ENCODE measurements at regions not wholly inside any gene's neighbourhood (a gene's known extent, or its start where the extent isn't known, plus 50 kb on each side); places are given as distances from the start of the nearest gene placed in this dataset.

DNA sequence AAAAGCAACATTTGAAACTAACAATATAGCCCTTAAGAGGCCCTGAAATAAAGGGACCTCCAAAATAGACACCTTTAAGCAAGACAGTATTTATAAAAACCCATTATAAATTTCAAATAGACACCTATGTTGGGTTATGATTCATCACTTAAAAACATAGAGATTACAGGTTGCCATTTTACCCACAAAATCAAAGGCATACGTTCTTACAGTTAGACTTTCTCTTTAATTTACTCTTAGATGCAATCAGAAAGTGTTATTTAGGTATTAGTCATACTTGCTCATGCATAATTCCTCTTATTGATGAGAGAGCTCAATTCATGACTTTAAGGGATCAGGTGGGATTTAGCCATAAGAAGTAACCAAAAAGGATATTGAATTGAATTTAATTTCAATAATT is 51.5 kb upstream of the TMEM200A start:
- no peak overlapping the region for H3K27ac ChIP-seq (ENCODE audit: low read depth, low read length)
- H3K27me3 ChIP-seq (ENCODE audit: control insufficient read depth, insufficient read depth, low read length), result no peaks in the 10 kb centered on the region
- WGBS (ENCODE audit: insufficient coverage), result no CpG with 5 or more reads among the region's 1 CpG
- no peaks in the 10 kb centered on the region for H3K4me1 ChIP-seq (ENCODE audit: control insufficient read depth, insufficient read depth, low read length)
- no peaks in the 10 kb centered on the region for H3K36me3 ChIP-seq (ENCODE audit: control insufficient read depth, insufficient read depth, low read length)
- no peak for DNase-seq (ENCODE audit: low read depth in 4 of 6, low spot score in 6 of 6)
- no peak overlapping the region for H3K4me3 ChIP-seq (ENCODE audit: low read depth, low read length)
- no peaks in the 10 kb centered on the region for H3K9me3 ChIP-seq (ENCODE audit: control insufficient read depth, insufficient read depth, low read length)

DNA sequence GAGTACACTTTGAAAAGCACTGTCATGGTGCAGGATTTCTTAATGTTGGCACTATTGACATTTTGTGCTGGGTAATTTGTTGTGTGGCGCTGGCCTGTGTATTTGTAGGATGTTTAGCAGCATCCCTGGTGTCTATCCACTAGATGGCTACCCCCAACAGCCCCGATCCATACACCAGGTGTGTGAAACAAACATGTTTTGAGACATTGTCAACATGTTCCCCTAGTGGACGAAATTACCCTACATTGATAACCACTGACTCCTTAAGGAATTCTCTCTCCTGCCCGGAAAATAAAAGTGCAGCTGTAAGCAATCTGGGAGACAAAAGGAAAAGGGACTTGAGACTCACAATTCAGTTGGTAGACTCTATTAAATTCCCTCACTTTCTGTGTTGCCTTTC is 52.6 kb upstream of the TMEM200A start:
- DNase-seq (ENCODE audit: low read depth in 4 of 6, low spot score in 6 of 6), result no peak
- no peaks in the 10 kb centered on the region for H3K9me3 ChIP-seq (ENCODE audit: control insufficient read depth, insufficient read depth, low read length)

DNA sequence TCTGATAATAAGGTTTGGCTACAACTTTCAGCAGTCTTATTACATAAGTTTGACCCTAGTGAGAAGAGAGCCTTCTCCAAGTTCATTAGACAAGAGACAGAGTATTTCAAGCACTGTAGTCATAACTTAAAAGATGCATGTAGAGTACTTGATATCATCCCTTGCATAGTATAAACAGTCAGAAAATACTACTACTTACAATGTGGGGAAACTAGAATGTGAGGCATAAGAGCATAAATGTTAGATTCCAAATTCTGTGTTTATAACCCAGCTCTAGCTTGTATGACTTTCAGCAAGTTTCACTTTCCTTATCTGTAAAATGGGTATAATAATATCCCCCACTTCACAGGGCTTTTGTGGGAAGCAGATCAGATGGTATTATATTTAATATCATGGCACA is 56.8 kb upstream of the TMEM200A start:
- Histone ChIP-seq H3K4me3 (ENCODE audit: low read depth, low read length) (no peak overlapping the region), H3K27ac (ENCODE audit: low read depth, low read length) (no peak overlapping the region), H3K9me3 (ENCODE audit: control insufficient read depth, insufficient read depth, low read length) (no peaks in the 10 kb centered on the region), H3K27me3 (ENCODE audit: control insufficient read depth, insufficient read depth, low read length) (no peaks in the 10 kb centered on the region), H3K36me3 (ENCODE audit: control insufficient read depth, insufficient read depth, low read length) (no peaks in the 10 kb centered on the region), H3K4me1 (ENCODE audit: control insufficient read depth, insufficient read depth, low read length) (no peaks in the 10 kb centered on the region)
- no peak for DNase-seq (ENCODE audit: low read depth in 4 of 6, low spot score in 6 of 6)

More for the DNA sequence above, 52.6 kb upstream of the TMEM200A start:
- Histone ChIP-seq H3K4me3 (ENCODE audit: low read depth, low read length) (no peak overlapping the region), H3K27me3 (ENCODE audit: control insufficient read depth, insufficient read depth, low read length) (no peaks in the 10 kb centered on the region), H3K27ac (ENCODE audit: low read depth, low read length) (no peak overlapping the region), H3K36me3 (ENCODE audit: control insufficient read depth, insufficient read depth, low read length) (no peaks in the 10 kb centered on the region), H3K4me1 (ENCODE audit: control insufficient read depth, insufficient read depth, low read length) (no peaks in the 10 kb centered on the region)
- WGBS (ENCODE audit: insufficient coverage), result no CpG with 5 or more reads among the region's 4 CpGs

DNA sequence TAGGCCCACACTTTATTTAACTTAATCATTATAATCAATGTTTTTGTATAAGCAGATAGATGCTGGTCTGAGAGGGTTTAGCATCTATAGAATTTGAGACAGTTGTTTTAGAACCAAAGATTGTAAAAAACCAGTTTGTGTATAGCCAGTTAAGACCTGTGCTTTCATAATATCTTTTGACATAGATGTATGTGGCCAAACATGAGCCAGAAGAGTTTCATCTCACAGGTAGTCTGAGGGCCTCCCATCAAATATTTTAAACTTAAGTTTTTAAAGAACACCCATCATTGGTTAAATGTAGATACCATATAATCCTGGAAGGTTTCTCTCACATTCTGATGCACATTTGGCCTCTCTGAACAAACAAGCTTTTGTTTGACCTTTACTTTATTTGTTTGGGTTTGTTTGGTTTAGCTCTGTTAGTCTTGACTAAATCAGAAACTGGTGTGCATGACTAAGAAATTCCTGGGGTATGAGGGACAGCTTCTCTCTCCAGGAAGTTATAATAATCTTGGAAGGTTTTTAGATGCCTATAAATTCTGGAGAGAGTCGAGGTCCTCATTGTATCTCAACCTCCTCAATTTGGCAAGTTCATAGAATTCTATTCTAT is 58.0 kb upstream of the TMEM200A start:
- Histone ChIP-seq H3K4me3 (ENCODE audit: low read depth, low read length) (no peak overlapping the region), H3K27ac (ENCODE audit: low read depth, low read length) (no peak overlapping the region), H3K36me3 (ENCODE audit: control insufficient read depth, insufficient read depth, low read length) (no peaks in the 10 kb centered on the region), H3K9me3 (ENCODE audit: control insufficient read depth, insufficient read depth, low read length) (no peaks in the 10 kb centered on the region), H3K4me1 (ENCODE audit: control insufficient read depth, insufficient read depth, low read length) (no peaks in the 10 kb centered on the region), H3K27me3 (ENCODE audit: control insufficient read depth, insufficient read depth, low read length) (no peaks in the 10 kb centered on the region)
- no CpG with 5 or more reads among the region's 1 CpG for WGBS (ENCODE audit: insufficient coverage)
- no peak for DNase-seq (ENCODE audit: low read depth in 4 of 6, low spot score in 6 of 6)

DNA sequence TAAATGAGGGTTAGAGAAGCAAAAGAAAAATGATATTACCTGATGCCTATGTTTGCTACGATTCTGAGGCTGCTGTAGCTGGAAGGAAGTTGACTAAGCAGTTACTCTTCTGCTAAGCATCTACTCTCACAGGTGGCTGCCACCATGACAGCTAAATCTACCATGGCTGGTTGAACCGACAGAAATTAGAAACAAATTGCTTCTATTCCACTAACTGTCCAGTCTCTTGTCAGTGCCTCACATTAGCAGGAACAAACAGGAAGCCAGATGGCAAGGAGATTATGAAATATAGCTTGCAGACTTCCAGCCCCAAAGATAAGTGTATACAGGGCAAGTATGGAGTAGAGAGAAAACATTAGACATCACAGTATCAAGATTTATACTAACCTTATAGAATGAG is 59.4 kb upstream of the TMEM200A start:
- Histone ChIP-seq H3K4me1 (ENCODE audit: control insufficient read depth, insufficient read depth, low read length) (no peaks in the 10 kb centered on the region), H3K36me3 (ENCODE audit: control insufficient read depth, insufficient read depth, low read length) (no peaks in the 10 kb centered on the region), H3K27ac (ENCODE audit: low read depth, low read length) (no peak overlapping the region), H3K4me3 (ENCODE audit: low read depth, low read length) (no peak overlapping the region), H3K9me3 (ENCODE audit: control insufficient read depth, insufficient read depth, low read length) (no peaks in the 10 kb centered on the region), H3K27me3 (ENCODE audit: control insufficient read depth, insufficient read depth, low read length) (no peaks in the 10 kb centered on the region)
- 80% methylated on average over 1 of the region's 2 CpGs for WGBS (ENCODE audit: insufficient coverage)
- no peak for DNase-seq (ENCODE audit: low read depth in 4 of 6, low spot score in 6 of 6)

DNA sequence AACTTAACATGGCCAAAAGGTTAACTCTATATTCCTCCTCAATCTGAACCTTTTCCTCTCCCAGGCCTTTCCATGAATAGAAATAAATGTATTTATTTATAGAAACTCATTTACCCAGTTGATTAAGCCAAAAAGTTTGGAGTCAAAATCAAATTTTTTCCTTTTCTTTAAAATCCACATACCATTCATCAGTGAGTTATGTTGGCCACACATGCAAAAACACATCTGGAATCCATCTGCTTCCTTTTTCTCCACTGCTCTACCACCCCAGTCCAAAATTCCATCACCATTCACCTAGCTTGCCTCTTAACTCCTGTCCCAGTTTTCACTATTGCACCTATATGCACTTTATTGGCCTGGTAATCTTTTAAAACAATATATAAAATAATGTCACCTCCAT is 62.4 kb upstream of the TMEM200A start:
- H3K4me3 ChIP-seq (ENCODE audit: low read depth, low read length), result no peak overlapping the region
- H3K4me1 ChIP-seq (ENCODE audit: control insufficient read depth, insufficient read depth, low read length), result no peaks in the 10 kb centered on the region
- no peak for DNase-seq (ENCODE audit: low read depth in 4 of 6, low spot score in 6 of 6)
- no peaks in the 10 kb centered on the region for H3K27me3 ChIP-seq (ENCODE audit: control insufficient read depth, insufficient read depth, low read length)
- H3K27ac ChIP-seq (ENCODE audit: low read depth, low read length), result no peak overlapping the region
- H3K36me3 ChIP-seq (ENCODE audit: control insufficient read depth, insufficient read depth, low read length), result no peaks in the 10 kb centered on the region
- no peaks in the 10 kb centered on the region for H3K9me3 ChIP-seq (ENCODE audit: control insufficient read depth, insufficient read depth, low read length)

DNA sequence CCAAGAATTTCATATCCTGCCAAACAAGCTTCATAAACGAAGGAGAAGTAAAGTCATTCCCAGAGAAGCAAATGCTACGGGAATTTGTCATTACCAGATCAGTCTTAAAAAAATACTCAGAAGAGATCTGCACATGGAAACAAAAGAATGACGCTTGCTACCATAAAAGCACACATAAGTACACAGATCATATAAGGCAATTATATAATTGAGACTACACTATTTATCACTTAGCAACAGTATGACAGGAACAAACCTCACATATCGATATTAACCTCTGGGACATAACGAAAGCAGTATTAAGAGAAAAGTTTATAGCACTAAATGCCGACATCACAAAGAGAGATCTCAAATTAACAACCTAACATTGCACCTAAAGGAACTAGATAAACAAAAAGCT is 67.6 kb upstream of the TMEM200A start:
- no peaks in the 10 kb centered on the region for H3K36me3 ChIP-seq (ENCODE audit: control insufficient read depth, insufficient read depth, low read length)
- no peaks in the 10 kb centered on the region for H3K4me1 ChIP-seq (ENCODE audit: control insufficient read depth, insufficient read depth, low read length)
- DNase-seq (ENCODE audit: low read depth in 4 of 6, low spot score in 6 of 6), result no peak
- no peak overlapping the region for H3K4me3 ChIP-seq (ENCODE audit: low read depth, low read length)
- H3K27ac ChIP-seq (ENCODE audit: low read depth, low read length), result no peak overlapping the region
- WGBS (ENCODE audit: insufficient coverage), result no CpG with 5 or more reads among the region's 6 CpGs
- H3K9me3 ChIP-seq (ENCODE audit: control insufficient read depth, insufficient read depth, low read length), result peaks cover 2% of the 10 kb centered on the region
- no peaks in the 10 kb centered on the region for H3K27me3 ChIP-seq (ENCODE audit: control insufficient read depth, insufficient read depth, low read length)

DNA sequence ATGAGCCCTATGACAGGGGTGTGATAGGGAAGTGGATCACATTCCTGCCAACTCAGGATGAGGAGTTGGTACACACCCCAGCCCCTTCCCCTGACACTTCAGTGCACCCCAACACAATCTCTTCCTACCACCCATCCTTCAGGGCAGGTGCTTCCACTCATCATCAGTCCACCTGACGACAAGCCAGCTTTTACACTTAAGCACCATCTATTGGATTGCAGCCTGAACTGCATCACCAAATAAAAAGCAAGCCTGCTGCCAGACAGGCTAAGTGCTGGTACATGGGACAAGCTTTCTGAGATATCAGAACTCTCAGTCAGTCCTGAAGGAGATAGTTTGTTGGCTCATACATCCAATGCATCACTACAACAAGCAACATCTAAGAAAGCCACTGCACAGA is 69.0 kb upstream of the TMEM200A start:
- Histone ChIP-seq H3K4me1 (ENCODE audit: control insufficient read depth, insufficient read depth, low read length) (no peaks in the 10 kb centered on the region), H3K4me3 (ENCODE audit: low read depth, low read length) (no peak overlapping the region), H3K36me3 (ENCODE audit: control insufficient read depth, insufficient read depth, low read length) (no peaks in the 10 kb centered on the region), H3K9me3 (ENCODE audit: control insufficient read depth, insufficient read depth, low read length) (peaks cover 2% of the 10 kb centered on the region), H3K27me3 (ENCODE audit: control insufficient read depth, insufficient read depth, low read length) (no peaks in the 10 kb centered on the region), H3K27ac (ENCODE audit: low read depth, low read length) (no peak overlapping the region)
- DNase-seq (ENCODE audit: low read depth in 4 of 6, low spot score in 6 of 6), result no peak
- 100% methylated on average over 1 of the region's 1 CpG for WGBS (ENCODE audit: insufficient coverage)

DNA sequence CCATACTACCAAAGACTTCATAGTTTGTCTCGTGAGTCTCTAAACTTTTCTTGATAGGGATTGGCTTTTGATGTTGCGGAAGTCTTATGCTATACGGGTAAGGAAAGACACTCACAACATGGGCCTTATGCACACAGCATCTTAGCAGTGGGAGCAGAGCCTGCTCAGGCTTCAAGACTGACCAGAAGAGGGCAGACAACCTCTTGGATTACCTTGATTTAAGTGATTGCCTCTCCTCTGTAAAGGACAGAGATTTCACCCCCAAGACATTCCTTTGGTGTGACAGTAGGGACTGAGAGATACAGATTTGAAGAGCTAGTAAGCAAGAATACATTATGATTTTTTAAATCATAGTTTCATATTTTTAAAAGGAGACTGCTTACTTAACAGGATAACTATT is 71.0 kb upstream of the SAMD3 start:
- WGBS (ENCODE audit: insufficient coverage), result 100% methylated on average over 1 of the region's 3 CpGs
- DNase-seq (ENCODE audit: low read depth in 4 of 6, low spot score in 6 of 6), result peak in 2 of 6 donors; percentile 27 to 57
- H3K4me1 ChIP-seq (ENCODE audit: control insufficient read depth, insufficient read depth, low read length), result no peaks in the 10 kb centered on the region
- no peak overlapping the region for H3K4me3 ChIP-seq (ENCODE audit: low read depth, low read length)
- H3K27ac ChIP-seq (ENCODE audit: low read depth, low read length), result no peak overlapping the region
- H3K27me3 ChIP-seq (ENCODE audit: control insufficient read depth, insufficient read depth, low read length), result no peaks in the 10 kb centered on the region
- no peaks in the 10 kb centered on the region for H3K36me3 ChIP-seq (ENCODE audit: control insufficient read depth, insufficient read depth, low read length)
- H3K9me3 ChIP-seq (ENCODE audit: control insufficient read depth, insufficient read depth, low read length), result peaks cover 2% of the 10 kb centered on the region

DNA sequence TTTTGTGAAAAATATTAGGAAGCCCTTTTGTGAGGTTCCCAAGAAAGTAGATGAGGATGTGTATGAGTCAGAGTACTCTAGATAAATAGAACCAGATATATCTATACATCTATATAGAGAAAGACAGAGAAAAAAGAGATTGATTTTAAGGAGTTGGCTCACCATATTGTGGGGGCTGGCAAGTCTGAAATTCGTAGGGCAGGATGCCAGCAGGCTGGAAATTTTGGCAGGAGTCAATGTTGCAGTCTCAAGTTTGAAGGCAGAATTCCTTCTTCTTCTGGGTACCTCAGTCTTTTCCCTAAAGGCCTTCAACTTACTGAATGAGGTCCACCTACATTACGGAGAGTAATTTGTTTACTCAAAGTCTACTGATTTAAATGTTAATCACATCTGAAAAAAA is 65.3 kb upstream of the SAMD3 start:
- Histone ChIP-seq H3K4me3 (ENCODE audit: low read depth, low read length) (no peak overlapping the region), H3K9me3 (ENCODE audit: control insufficient read depth, insufficient read depth, low read length) (no peaks in the 10 kb centered on the region), H3K4me1 (ENCODE audit: control insufficient read depth, insufficient read depth, low read length) (no peaks in the 10 kb centered on the region), H3K27ac (ENCODE audit: low read depth, low read length) (no peak overlapping the region), H3K27me3 (ENCODE audit: control insufficient read depth, insufficient read depth, low read length) (no peaks in the 10 kb centered on the region), H3K36me3 (ENCODE audit: control insufficient read depth, insufficient read depth, low read length) (no peaks in the 10 kb centered on the region)
- WGBS (ENCODE audit: insufficient coverage), result 14% methylated on average over 1 of the region's 2 CpGs
- DNase-seq (ENCODE audit: low read depth in 4 of 6, low spot score in 6 of 6), result peak in 1 of 6 donors; percentile 78
